OCI-LY1 (cell line): ENCODE measurements at regions not wholly inside any gene's neighbourhood (a gene's known extent, or its start where the extent isn't known, plus 50 kb on each side); places are given as distances from the start of the nearest gene placed in this dataset.

ENCODE experiments used
- H2AFZ ChIP-seq: fragments of 200-600 bp; sonication (generic), shearing (Covaris generic); 2 replicates; pipeline ENCODE4 v1.6.0; 2014; ENCODE audit warnings: antibody characterized with exemption, mild to moderate bottlenecking, low read length
- H3F3A ChIP-seq: fragments of 200-600 bp; sonication (generic), shearing (Covaris generic); 2 replicates; pipeline ENCODE4 v1.6.0; 2014; ENCODE audit warnings: mild to moderate bottlenecking, antibody characterized with exemption, low read length, moderate library complexity; ENCODE audit not compliant: insufficient read depth
- H3K27ac ChIP-seq: fragments of 200-600 bp; sonication (generic); 2 replicates; pipeline ENCODE4 v1.5.1; 2014; ENCODE audit warnings: low read length, mixed run types, mild to moderate bottlenecking, low read depth; ENCODE audit not compliant: poor library complexity, severe bottlenecking
- H3K27me3 ChIP-seq: fragments of 200-600 bp; sonication (generic); 2 replicates; pipeline ENCODE4 v1.6.0; 2014; ENCODE audit warnings: antibody characterized with exemption, mild to moderate bottlenecking, low read length, moderate library complexity; ENCODE audit not compliant: insufficient read depth
- H3K36me3 ChIP-seq: fragments of 200-600 bp; sonication (generic); 2 replicates; pipeline ENCODE4 v1.6.1; 2014; ENCODE audit warnings: mild to moderate bottlenecking, antibody characterized with exemption, low read length, moderate library complexity, mixed read lengths; ENCODE audit not compliant: insufficient read depth
- H3K4me1 ChIP-seq: fragments of 200-600 bp; sonication (generic); 2 replicates; pipeline ENCODE4 v1.5.1; 2014; ENCODE audit warnings: mild to moderate bottlenecking, low read length, moderate library complexity; ENCODE audit not compliant: insufficient read depth, severe bottlenecking
- H3K4me2 ChIP-seq: fragments of 200-600 bp; sonication (generic), shearing (Covaris generic); 2 replicates; pipeline ENCODE4 v1.6.1; 2014; ENCODE audit warnings: low read length
- H3K4me3 ChIP-seq: fragments of 200-600 bp; sonication (generic); 2 replicates; pipeline ENCODE4 v1.5.1; 2014; ENCODE audit warnings: low read length, low read depth, mild to moderate bottlenecking, mixed read lengths; ENCODE audit not compliant: poor library complexity, severe bottlenecking
- H3K79me2 ChIP-seq: fragments of 200-600 bp; shearing (Covaris generic); 2 replicates; pipeline ENCODE4 v1.6.1; 2016; ENCODE audit warnings: mixed run types, low read length, mixed read lengths; ENCODE audit not compliant: insufficient read depth
- H3K9ac ChIP-seq: fragments of 200-600 bp; sonication (generic), shearing (Covaris generic); 2 replicates; pipeline ENCODE4 v1.6.1; 2014; ENCODE audit warnings: mild to moderate bottlenecking, low read length, mixed read lengths
- H3K9me2 ChIP-seq: fragments of 200-600 bp; sonication (generic), shearing (Covaris generic); 2 replicates; pipeline ENCODE4 v1.6.1; 2014; ENCODE audit warnings: low read depth, mild to moderate bottlenecking, low read length, mixed read lengths
- H3K9me3 ChIP-seq: fragments of 200-600 bp; shearing (Covaris generic); 2 replicates; pipeline ENCODE4 v1.6.1; 2014; ENCODE audit warnings: low read length, mixed read lengths
- H4K20me1 ChIP-seq: fragments of 200-600 bp; sonication (generic), shearing (Covaris generic); 2 replicates; pipeline ENCODE4 v1.6.0; 2016; ENCODE audit warnings: mild to moderate bottlenecking, low read length; ENCODE audit not compliant: insufficient read depth
- EZH2 ChIP-seq: fragments of 200-600 bp; sonication (generic), shearing (Covaris generic); IDR thresholded peaks from 2 replicates; pipeline ENCODE4 v1.8.0; 2017; ENCODE audit warnings: borderline replicate concordance, mixed run types, mild to moderate bottlenecking, antibody characterized with exemption, low read length, moderate library complexity, mixed read lengths
- TF ChIP-seq, protein P1 (sequence below): fragments of 200-600 bp; sonication (generic), shearing (Covaris generic); IDR thresholded peaks from 2 replicates; pipeline ENCODE4 v1.5.1; 2017; ENCODE audit warnings: mild to moderate bottlenecking, antibody characterized with exemption, low read length, moderate library complexity, mixed read lengths

DNA sequence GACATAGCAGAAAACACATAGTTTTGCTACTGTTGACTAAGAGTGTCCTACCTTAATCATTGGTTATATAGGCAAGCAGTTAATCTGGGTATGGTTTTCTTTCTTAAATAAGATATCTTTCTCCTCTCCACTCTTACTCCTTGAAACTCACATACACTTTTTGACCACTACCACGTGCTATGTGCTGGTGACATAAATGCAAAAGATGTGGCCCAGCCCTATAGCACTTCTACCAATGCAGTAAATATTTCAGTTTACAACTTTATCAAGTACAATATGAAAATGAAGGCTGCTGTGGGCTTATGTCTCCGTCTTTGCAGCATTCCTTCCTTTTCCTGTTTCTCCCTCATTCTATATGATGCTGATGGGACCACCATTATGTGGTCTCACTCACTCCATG, 410.2 kb upstream of the CFAP20DC start:
- H3K4me1 ChIP-seq, result no peaks in the 10 kb centered on the region
- no peak overlapping the region for H3K9ac ChIP-seq
- H3K36me3 ChIP-seq, result no peaks in the 10 kb centered on the region
- H2AFZ ChIP-seq, result no peak overlapping the region
- no peaks in the 10 kb centered on the region for H3K27me3 ChIP-seq
- H4K20me1 ChIP-seq, result no peaks in the 10 kb centered on the region
- H3K9me3 ChIP-seq, result no peaks in the 10 kb centered on the region
- H3F3A ChIP-seq, result no peaks in the 10 kb centered on the region
- H3K4me2 ChIP-seq, result no peak overlapping the region
- TF ChIP-seq, protein P1, sequence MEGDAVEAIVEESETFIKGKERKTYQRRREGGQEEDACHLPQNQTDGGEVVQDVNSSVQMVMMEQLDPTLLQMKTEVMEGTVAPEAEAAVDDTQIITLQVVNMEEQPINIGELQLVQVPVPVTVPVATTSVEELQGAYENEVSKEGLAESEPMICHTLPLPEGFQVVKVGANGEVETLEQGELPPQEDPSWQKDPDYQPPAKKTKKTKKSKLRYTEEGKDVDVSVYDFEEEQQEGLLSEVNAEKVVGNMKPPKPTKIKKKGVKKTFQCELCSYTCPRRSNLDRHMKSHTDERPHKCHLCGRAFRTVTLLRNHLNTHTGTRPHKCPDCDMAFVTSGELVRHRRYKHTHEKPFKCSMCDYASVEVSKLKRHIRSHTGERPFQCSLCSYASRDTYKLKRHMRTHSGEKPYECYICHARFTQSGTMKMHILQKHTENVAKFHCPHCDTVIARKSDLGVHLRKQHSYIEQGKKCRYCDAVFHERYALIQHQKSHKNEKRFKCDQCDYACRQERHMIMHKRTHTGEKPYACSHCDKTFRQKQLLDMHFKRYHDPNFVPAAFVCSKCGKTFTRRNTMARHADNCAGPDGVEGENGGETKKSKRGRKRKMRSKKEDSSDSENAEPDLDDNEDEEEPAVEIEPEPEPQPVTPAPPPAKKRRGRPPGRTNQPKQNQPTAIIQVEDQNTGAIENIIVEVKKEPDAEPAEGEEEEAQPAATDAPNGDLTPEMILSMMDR, result no peak
- no peak for TF ChIP-seq EZH2
- H3K27ac ChIP-seq, result no peak overlapping the region
- H3K9me2 ChIP-seq, result no peaks in the 10 kb centered on the region
- H3K4me3 ChIP-seq, result no peak overlapping the region
- no peaks in the 10 kb centered on the region for H3K79me2 ChIP-seq

DNA sequence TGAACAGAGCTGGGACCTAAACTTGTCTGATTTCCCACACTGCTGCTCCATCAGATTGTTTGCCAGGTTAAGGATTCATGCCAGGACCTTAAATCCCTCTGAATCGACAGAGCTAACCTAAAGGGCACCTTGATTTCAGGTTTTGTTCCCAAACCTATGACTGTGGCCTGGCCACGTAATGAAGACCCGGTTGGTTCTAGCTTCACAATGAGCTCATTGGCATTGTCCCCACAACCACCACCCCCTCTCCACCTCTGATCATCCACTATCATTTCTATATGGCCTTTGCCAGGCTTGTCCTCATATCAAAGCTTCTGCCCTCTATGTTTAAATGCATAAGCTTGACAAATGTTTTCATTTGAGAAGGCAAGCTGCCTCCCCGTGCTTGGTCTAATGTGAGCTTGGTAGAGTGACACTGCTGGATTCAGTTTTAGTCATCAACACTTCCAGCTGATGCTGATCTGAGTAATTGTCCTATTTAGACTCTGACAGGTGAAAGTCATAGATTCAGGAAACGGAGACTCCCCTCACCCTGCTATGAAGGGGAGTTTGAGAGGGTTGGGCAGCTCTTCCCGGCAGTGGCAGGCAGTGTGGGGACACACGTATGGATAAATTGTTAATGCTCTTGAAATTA, 407.1 kb upstream of the CFAP20DC start:
- H3K36me3 ChIP-seq, result no peaks in the 10 kb centered on the region
- H3K9me2 ChIP-seq, result no peaks in the 10 kb centered on the region
- peaks cover 7% of the 10 kb centered on the region for H3K4me1 ChIP-seq
- H3K27me3 ChIP-seq, result no peaks in the 10 kb centered on the region
- no peaks in the 10 kb centered on the region for H3K9me3 ChIP-seq
- H3K4me2 ChIP-seq, result no peak overlapping the region
- no peak overlapping the region for H3K4me3 ChIP-seq
- no peaks in the 10 kb centered on the region for H3F3A ChIP-seq
- no peak overlapping the region for H2AFZ ChIP-seq
- TF ChIP-seq EZH2, result no peak
- no peak overlapping the region for H3K27ac ChIP-seq
- H3K9ac ChIP-seq, result no peak overlapping the region
- H4K20me1 ChIP-seq, result no peaks in the 10 kb centered on the region
- H3K79me2 ChIP-seq, result no peaks in the 10 kb centered on the region

DNA sequence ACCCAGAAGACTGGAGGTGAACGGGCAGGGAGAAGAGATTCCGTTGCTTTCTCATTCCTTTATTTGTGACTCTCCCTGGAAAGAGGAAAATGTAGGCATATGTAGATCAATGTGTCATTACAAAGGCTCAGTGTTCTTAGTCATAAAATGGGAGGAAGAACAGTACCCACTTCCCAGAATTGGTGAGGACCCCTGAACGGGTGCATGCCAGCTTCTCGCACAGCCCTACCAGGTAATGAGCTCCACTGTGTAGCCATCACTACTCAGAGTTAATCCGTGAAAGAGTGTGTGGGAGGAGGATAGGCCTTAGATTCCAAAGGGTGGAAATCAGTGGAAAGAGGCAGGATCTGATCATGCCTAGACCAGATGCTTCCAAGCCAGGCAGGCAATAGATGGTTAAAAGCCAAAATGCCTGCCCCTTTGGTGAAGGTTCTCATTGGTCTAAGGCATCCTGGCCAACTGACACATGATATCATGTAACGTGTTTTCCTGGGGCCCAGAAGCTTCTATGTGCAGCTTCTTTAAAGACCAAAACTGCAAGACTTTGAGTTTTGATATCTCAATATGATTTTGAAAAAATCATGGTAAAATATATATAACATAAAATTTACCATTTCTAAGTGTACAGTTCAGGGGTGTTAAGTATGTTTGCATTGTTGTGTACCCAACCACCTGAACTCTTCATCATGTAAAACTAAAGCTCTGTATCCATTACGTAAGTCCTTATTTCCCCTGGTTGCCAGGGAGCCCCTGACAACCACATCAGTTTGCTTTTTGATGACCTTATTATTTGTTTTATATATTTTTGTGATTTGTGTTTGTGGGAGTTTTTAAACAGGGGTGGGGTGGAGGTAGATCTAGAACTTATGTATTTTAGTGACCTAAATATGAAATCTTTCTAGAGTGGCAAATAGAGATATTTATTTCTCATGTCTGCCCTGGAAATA, 402.2 kb upstream of the CFAP20DC start:
- no peaks in the 10 kb centered on the region for H4K20me1 ChIP-seq
- H3K4me2 ChIP-seq, result peak overlapping the region; percentile 56
- H3K27ac ChIP-seq, result peak overlapping the region; percentile 94
- no peaks in the 10 kb centered on the region for H3F3A ChIP-seq
- H3K9ac ChIP-seq, result peak overlapping the region; percentile 53
- no peak for TF ChIP-seq EZH2
- TF ChIP-seq, protein P1, result no peak
- H3K36me3 ChIP-seq, result no peaks in the 10 kb centered on the region
- H3K4me3 ChIP-seq, result peak overlapping the region; percentile 32
- H3K27me3 ChIP-seq, result no peaks in the 10 kb centered on the region
- no peaks in the 10 kb centered on the region for H3K79me2 ChIP-seq
- H3K9me3 ChIP-seq, result no peaks in the 10 kb centered on the region
- no peak overlapping the region for H2AFZ ChIP-seq
- H3K9me2 ChIP-seq, result no peaks in the 10 kb centered on the region
- peaks cover 28% of the 10 kb centered on the region for H3K4me1 ChIP-seq
